GM10266 (cell line): ENCODE measurements at regions not wholly inside any gene's neighbourhood (a gene's known extent, or its start where the extent isn't known, plus 50 kb on each side); places are given as distances from the start of the nearest gene placed in this dataset.

ENCODE experiments used
- DNase-seq: peaks from one replicate; pipeline ENCODE4 v3.0.0; 2012; ENCODE audit errors: extremely low spot score
- TF ChIP-seq, protein P1 (sequence below): IDR thresholded peaks from 2 replicates; pipeline ENCODE4 v1.5.1; 2012; ENCODE audit warnings: mild to moderate bottlenecking, low read depth; ENCODE audit not compliant: control insufficient read depth, insufficient read depth; ENCODE audit errors: missing control alignments

DNA sequence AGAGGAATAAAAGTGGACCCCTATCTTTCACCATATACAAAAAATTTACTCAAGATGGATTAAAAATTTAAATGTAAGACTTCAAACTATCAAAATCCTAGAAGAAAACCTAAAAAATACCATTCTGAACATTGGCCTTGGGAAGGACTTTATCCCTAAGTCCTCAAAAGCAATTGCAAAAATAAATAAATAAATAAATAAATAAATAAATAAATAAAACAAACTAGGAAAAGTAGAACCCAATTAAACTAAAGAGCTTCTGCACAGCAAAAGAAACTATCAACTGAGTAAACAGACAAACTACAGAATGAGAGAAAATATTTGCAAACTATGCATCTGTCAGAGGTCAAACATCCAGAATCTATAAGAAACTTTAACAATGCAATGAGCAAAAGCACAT, 874.9 kb upstream of the PCDH20 start:
- TF ChIP-seq, protein P1, sequence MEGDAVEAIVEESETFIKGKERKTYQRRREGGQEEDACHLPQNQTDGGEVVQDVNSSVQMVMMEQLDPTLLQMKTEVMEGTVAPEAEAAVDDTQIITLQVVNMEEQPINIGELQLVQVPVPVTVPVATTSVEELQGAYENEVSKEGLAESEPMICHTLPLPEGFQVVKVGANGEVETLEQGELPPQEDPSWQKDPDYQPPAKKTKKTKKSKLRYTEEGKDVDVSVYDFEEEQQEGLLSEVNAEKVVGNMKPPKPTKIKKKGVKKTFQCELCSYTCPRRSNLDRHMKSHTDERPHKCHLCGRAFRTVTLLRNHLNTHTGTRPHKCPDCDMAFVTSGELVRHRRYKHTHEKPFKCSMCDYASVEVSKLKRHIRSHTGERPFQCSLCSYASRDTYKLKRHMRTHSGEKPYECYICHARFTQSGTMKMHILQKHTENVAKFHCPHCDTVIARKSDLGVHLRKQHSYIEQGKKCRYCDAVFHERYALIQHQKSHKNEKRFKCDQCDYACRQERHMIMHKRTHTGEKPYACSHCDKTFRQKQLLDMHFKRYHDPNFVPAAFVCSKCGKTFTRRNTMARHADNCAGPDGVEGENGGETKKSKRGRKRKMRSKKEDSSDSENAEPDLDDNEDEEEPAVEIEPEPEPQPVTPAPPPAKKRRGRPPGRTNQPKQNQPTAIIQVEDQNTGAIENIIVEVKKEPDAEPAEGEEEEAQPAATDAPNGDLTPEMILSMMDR: no peak
- DNase-seq: no peak

- no peak for DNase-seq
- TF ChIP-seq, protein P1: no peak
Measured at GRCh38 chr13:62287764-62288163, 872.1 kb upstream of the PCDH20 start.

DNA sequence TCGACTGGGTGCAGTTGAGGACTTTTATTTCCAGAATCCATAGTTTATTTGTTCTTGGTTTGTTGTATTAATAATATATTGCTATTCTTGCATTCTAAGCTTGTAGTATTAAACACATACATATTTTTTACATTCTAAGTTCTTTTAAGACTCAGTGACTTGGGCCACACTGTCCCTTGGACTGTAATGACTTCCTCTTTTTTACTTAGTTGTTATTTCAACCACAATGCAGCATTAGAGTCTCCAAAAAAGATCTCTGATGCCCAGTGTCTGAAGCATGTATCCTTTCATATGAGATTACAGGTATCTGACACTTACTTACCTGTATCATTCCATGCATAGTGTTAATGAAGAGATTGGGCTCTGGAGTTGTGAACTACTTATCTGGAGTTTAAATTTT, 864.9 kb upstream of the PCDH20 start:
- DNase-seq: peak; percentile 3
- TF ChIP-seq, protein P1: no peak

GRCh38 chr13:62278271-62278670, 862.6 kb upstream of the PCDH20 start:
- DNase-seq: no peak

DNA sequence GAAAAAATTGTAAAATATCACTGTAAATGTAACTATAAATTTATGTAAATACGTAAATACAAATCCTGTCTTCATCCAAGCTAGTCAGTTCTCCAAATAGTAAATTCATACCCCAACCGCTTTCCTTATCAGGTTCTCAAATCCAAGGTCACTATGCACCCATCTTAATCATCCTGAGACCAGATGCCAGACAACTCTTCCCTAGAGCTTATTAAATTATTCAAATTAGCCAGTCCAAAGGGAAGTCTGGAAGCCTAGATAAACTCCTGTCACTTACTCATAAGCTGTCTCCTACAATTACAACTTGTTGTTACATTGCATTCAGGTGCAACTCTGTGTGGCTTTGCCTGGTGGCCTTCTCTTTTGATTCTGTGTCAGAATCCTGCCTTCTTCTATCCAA, 836.1 kb upstream of the PCDH20 start:
- TF ChIP-seq, protein P1: no peak
- no peak for DNase-seq

More at GRCh38 chr13:62278271-62278670, 862.6 kb upstream of the PCDH20 start:
- TF ChIP-seq, protein P1: no peak

- no peak for DNase-seq
- TF ChIP-seq, protein P1: no peak
Measured at GRCh38 chr13:62250501-62251201, 835.0 kb upstream of the PCDH20 start.

DNA sequence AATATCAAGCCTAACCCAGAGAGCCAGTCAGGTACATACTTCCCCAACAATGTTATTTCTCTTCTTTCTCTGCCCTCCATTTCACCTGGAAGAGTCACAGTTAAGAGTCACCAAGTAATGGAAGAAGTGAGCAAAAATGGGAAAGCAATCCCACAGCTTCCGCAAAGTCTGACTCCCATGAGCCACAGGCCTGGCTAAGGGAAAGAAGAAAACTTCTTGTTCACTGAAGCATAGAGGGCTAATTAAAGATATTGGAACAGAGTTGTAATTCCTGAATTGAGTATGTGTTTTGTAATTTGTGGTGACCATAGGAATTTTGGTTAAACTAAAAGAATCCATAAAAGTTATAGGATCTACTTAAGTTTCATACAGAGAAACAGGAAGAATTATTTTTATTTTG, 830.9 kb upstream of the PCDH20 start:
- TF ChIP-seq, protein P1: no peak

More for the DNA sequence above, 830.9 kb upstream of the PCDH20 start:
- no peak for DNase-seq
